HG03103 (cell line): ENCODE measurements at regions not wholly inside any gene's neighbourhood (a gene's known extent, or its start where the extent isn't known, plus 50 kb on each side); places are given as distances from the start of the nearest gene placed in this dataset.

Experiments used
- ATAC-seq: cut with Tn5 transposase; IDR thresholded peaks from one replicate; pipeline ENCODE4 v1.9.1; 2021; ENCODE audit warnings: low read depth; ENCODE audit not compliant: unreplicated experiment

- ATAC-seq, result no peak
Observed at GRCh38 chr12:60279221-60279620, 683.4 kb downstream of the SLC16A7 start.

GRCh38 chr12:60281522-60281921 lies 685.7 kb downstream of the SLC16A7 start:
- ATAC-seq, result no peak

- no peak for ATAC-seq
Observed at GRCh38 chr12:60290532-60290931, 694.7 kb downstream of the SLC16A7 start.

- no peak for ATAC-seq
Observed at GRCh38 chr12:60308366-60308991, 712.6 kb downstream of the SLC16A7 start.

GRCh38 chr12:60311940-60312339 lies 716.1 kb downstream of the SLC16A7 start:
- ATAC-seq, result no peak

- ATAC-seq, result no peak
Observed at GRCh38 chr12:60317361-60317760, 721.5 kb downstream of the SLC16A7 start.

GRCh38 chr12:60324746-60325145 lies 728.9 kb downstream of the SLC16A7 start:
- ATAC-seq, result no peak

GRCh38 chr12:60333461-60333860 lies 737.6 kb downstream of the SLC16A7 start:
- ATAC-seq, result no peak

- no peak for ATAC-seq
Observed at GRCh38 chr12:60335745-60336144, 739.9 kb downstream of the SLC16A7 start.

- ATAC-seq, result no peak
Observed at GRCh38 chr12:60337839-60338549, 742.2 kb downstream of the SLC16A7 start.

GRCh38 chr12:60345442-60345841 lies 749.6 kb downstream of the SLC16A7 start:
- ATAC-seq, result no peak

GRCh38 chr12:60349232-60349978 lies 753.6 kb downstream of the SLC16A7 start:
- ATAC-seq, result no peak

GRCh38 chr12:60387356-60387755 lies 791.5 kb downstream of the SLC16A7 start:
- no peak for ATAC-seq

GRCh38 chr12:60391051-60391450 lies 795.2 kb downstream of the SLC16A7 start:
- no peak for ATAC-seq

- ATAC-seq, result no peak
Observed at GRCh38 chr12:60391791-60392190, 796.0 kb downstream of the SLC16A7 start.

- no peak for ATAC-seq
Observed at GRCh38 chr12:60393093-60393492, 797.3 kb downstream of the SLC16A7 start.

GRCh38 chr12:60394665-60395064 lies 798.8 kb downstream of the SLC16A7 start:
- no peak for ATAC-seq

GRCh38 chr12:60398547-60398946 lies 802.7 kb downstream of the SLC16A7 start:
- ATAC-seq, result no peak

- no peak for ATAC-seq
Observed at GRCh38 chr12:60399064-60399463, 803.2 kb downstream of the SLC16A7 start.

GRCh38 chr12:60402996-60403395 lies 807.2 kb downstream of the SLC16A7 start:
- no peak for ATAC-seq

GRCh38 chr12:60415351-60415750 lies 819.5 kb downstream of the SLC16A7 start:
- ATAC-seq, result no peak

GRCh38 chr12:60419986-60420385 lies 824.2 kb downstream of the SLC16A7 start:
- no peak for ATAC-seq
